Neural cell (in vitro differentiated cells): ENCODE measurements at regions not wholly inside any gene's neighbourhood (a gene's known extent, or its start where the extent isn't known, plus 50 kb on each side); places are given as distances from the start of the nearest gene placed in this dataset.

Source experiments
- EP300 ChIP-seq: fragments of 450-650 bp; conservative IDR thresholded peaks from 2 replicates; pipeline ENCODE4 v1.6.1; 2014; ENCODE audit warnings: antibody characterized with exemption, mild to moderate bottlenecking, moderate library complexity; ENCODE audit not compliant: poor library complexity, severe bottlenecking
- EZH2 ChIP-seq: fragments of 200-600, 300-800 bp; shearing (Covaris generic), sonication (generic); IDR thresholded peaks from 2 replicates; pipeline ENCODE4 v1.6.1; 2014; ENCODE audit warnings: antibody characterized with exemption, low read length, borderline replicate concordance, mild to moderate bottlenecking; ENCODE audit not compliant: insufficient read depth, poor library complexity, severe bottlenecking
- MXI1 ChIP-seq: fragments of 450-650 bp; conservative IDR thresholded peaks from 2 replicates; pipeline ENCODE4 v1.6.1; 2014; ENCODE audit warnings: antibody characterized with exemption, mild to moderate bottlenecking; ENCODE audit not compliant: poor library complexity, severe bottlenecking
- POLR2AphosphoS5 ChIP-seq: IDR thresholded peaks from 2 replicates; pipeline ENCODE4 v1.6.1; 2012
- TF ChIP-seq, protein P1 (sequence below): fragments of 450-650 bp; IDR thresholded peaks from 2 replicates; pipeline ENCODE4 v1.5.1; 2014; ENCODE audit warnings: antibody characterized with exemption, mild to moderate bottlenecking, moderate library complexity; ENCODE audit not compliant: poor library complexity, severe bottlenecking

DNA sequence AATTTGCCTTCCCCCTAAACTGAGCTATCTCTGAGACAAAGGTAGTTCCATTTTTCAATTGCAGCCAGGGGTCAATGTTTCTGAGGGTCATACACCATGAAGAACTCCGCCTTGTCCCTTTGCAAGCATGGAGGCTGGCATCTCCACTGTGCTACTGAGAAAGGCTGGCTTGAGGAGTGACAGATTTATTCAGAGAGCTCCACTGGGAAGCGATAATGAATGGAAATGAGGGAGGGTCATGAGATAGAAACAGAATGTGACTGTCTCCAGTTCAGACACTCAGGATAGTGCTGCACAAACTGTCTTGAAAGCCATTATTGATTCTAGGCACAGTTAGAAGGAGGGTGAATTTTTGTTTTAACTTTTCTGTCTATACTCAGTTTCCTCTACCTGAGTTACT is 197.5 kb downstream of the ZNF326 start:
- TF ChIP-seq, protein P1, sequence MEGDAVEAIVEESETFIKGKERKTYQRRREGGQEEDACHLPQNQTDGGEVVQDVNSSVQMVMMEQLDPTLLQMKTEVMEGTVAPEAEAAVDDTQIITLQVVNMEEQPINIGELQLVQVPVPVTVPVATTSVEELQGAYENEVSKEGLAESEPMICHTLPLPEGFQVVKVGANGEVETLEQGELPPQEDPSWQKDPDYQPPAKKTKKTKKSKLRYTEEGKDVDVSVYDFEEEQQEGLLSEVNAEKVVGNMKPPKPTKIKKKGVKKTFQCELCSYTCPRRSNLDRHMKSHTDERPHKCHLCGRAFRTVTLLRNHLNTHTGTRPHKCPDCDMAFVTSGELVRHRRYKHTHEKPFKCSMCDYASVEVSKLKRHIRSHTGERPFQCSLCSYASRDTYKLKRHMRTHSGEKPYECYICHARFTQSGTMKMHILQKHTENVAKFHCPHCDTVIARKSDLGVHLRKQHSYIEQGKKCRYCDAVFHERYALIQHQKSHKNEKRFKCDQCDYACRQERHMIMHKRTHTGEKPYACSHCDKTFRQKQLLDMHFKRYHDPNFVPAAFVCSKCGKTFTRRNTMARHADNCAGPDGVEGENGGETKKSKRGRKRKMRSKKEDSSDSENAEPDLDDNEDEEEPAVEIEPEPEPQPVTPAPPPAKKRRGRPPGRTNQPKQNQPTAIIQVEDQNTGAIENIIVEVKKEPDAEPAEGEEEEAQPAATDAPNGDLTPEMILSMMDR = no peak
- TF ChIP-seq MXI1 (no peak), POLR2AphosphoS5 (no peak), EZH2 (no peak), EP300 (no peak)
